ENCODE measurements at regions not wholly inside any gene's neighbourhood (a gene's known extent, or its start where the extent isn't known, plus 50 kb on each side); places are given as distances from the start of the nearest gene placed in this dataset.

- H3K18ac ChIP-seq (ENCODE audit: low read depth, low read length): no peak overlapping the region
- H2AFZ ChIP-seq (replicated peaks; ENCODE audit: low read length, poor library complexity): no peak overlapping the region
- intact Hi-C loops (cut with micrococcal nuclease) (no loop called here), dilution Hi-C loops (cut with HindIII; ENCODE audit: low sequenced_read_pairs, unreplicated experiment) (no loop called here), in situ Hi-C loops (cut with MboI; ENCODE audit: low sequenced_read_pairs) (no loop called here)
- DNase-seq: no peak
- H3K9me1 ChIP-seq (ENCODE audit: insufficient read depth, low read length): no peaks in the 10 kb centered on the region
- no peak overlapping the region for H2BK20ac ChIP-seq (ENCODE audit: low read depth, low read length)
- WGBS, 2 experiments (ENCODE audit: extremely low coverage in 2 of 2, insufficient read length in 1 of 2): no CpG with 5 or more reads among the region's 5 CpGs
- no peaks in the 10 kb centered on the region for H4K20me1 ChIP-seq (ENCODE audit: insufficient read depth, low read length)
- H2BK15ac ChIP-seq (ENCODE audit: low read depth, low read length): no peak overlapping the region
- no peak overlapping the region for H3K56ac ChIP-seq (ENCODE audit: extremely low read depth, insufficient read depth, low read length)
- no peaks in the 10 kb centered on the region for H3K4me1 ChIP-seq (ENCODE audit: control insufficient read depth, insufficient read depth, low read length)
- ATAC-seq (ENCODE audit: low read depth): no peak
- H2AK9ac ChIP-seq (replicated peaks; ENCODE audit: low read depth, low read length, poor library complexity): no peak overlapping the region
- CTCF ChIA-PET: no interaction called here
- H3K14ac ChIP-seq (replicated peaks; ENCODE audit: low read depth, low read length): no peak overlapping the region
- no peak overlapping the region for H2BK120ac ChIP-seq (ENCODE audit: low read depth, low read length)
- no peak overlapping the region for H2AK5ac ChIP-seq (ENCODE audit: low read depth, low read length)
- POLR2A ChIA-PET (ENCODE audit: unreplicated experiment): no interaction called here
- H4K5ac ChIP-seq (ENCODE audit: low read depth, low read length): no peak overlapping the region
- H3K79me1 ChIP-seq (ENCODE audit: low read depth in 1 of 2, low read length in 2 of 2): no peaks in the 10 kb centered on the region
- TF ChIP-seq RAD21 (IDR thresholded peaks at IDR 0.05; ENCODE audit: low read length) (no peak), RFX5 (IDR thresholded peaks at IDR 0.05; ENCODE audit: low read depth, low read length) (no peak), POLR2A (IDR thresholded peaks at IDR 0.05; ENCODE audit: low read depth, low read length) (no peak)
- no peaks in the 10 kb centered on the region for H3K36me3 ChIP-seq (ENCODE audit: control insufficient read depth, insufficient read depth, low read length)
- H3K4me2 ChIP-seq (ENCODE audit: low read depth, low read length): no peak overlapping the region
- H4K8ac ChIP-seq (ENCODE audit: low read depth in 2 of 2, low read length in 2 of 2): no peak overlapping the region
- H3K4ac ChIP-seq (ENCODE audit: low read depth, low read length): no peak overlapping the region
- peaks cover 28% of the 10 kb centered on the region for H3K9me3 ChIP-seq (ENCODE audit: control insufficient read depth, insufficient read depth, low read length)
- H3K4me3 ChIP-seq (ENCODE audit: insufficient read depth, low read depth, low read length): no peak overlapping the region
- BruUV-seq (replicated peaks): no TSS peak
- H4K91ac ChIP-seq (ENCODE audit: insufficient read depth, low read depth, low read length): no peak overlapping the region
- H3K23ac ChIP-seq (ENCODE audit: low read depth, low read length): no peak overlapping the region
- no peak overlapping the region for H3K9ac ChIP-seq (ENCODE audit: low read depth, low read length)
- no peak overlapping the region for H3K27ac ChIP-seq (ENCODE audit: insufficient read depth, low read length)
- no peaks in the 10 kb centered on the region for H3K27me3 ChIP-seq (ENCODE audit: control insufficient read depth, insufficient read depth, low read length)
- no peak overlapping the region for H2BK5ac ChIP-seq (ENCODE audit: low read depth, low read length, poor library complexity, severe bottlenecking)
These were observed 356.7 kb upstream of the MYT1L start for GRCh38 chr2:2687745-2688144.
